Loucy (cell line): ENCODE measurements at regions not wholly inside any gene's neighbourhood (a gene's known extent, or its start where the extent isn't known, plus 50 kb on each side); places are given as distances from the start of the nearest gene placed in this dataset.

Source experiments
- H2AFZ ChIP-seq: fragments of 200-600 bp; sonication (generic); 2 replicates; pipeline ENCODE4 v1.6.0; 2016; ENCODE audit warnings: antibody characterized with exemption, mild to moderate bottlenecking, low read length, moderate library complexity
- H3F3A ChIP-seq: fragments of 200-600 bp; 2 replicates; pipeline ENCODE4 v1.6.0; 2016; ENCODE audit warnings: antibody characterized with exemption, low read depth, mild to moderate bottlenecking
- H3K27me3 ChIP-seq: fragments of 200-600 bp; sonication (generic); 2 replicates; pipeline ENCODE4 v1.6.1; 2014; ENCODE audit warnings: low read length, mild to moderate bottlenecking; ENCODE audit not compliant: insufficient read depth, poor library complexity, severe bottlenecking
- H3K36me3 ChIP-seq: fragments of 200-600 bp; sonication (generic); 2 replicates; pipeline ENCODE4 v1.6.1; 2016; ENCODE audit warnings: low read length; ENCODE audit not compliant: insufficient read depth
- H3K4me1 ChIP-seq: fragments of 200-600 bp; sonication (generic); 2 replicates; pipeline ENCODE4 v1.5.1; 2014; ENCODE audit warnings: low read length, mild to moderate bottlenecking; ENCODE audit not compliant: insufficient read depth, poor library complexity, severe bottlenecking
- H3K4me2 ChIP-seq: fragments of 200-600 bp; sonication (generic); 2 replicates; pipeline ENCODE4 v1.6.0; 2014; ENCODE audit warnings: antibody characterized with exemption, low read length, low read depth, mild to moderate bottlenecking; ENCODE audit not compliant: poor library complexity, severe bottlenecking
- H3K4me3 ChIP-seq: fragments of 200-600 bp; sonication (generic); 2 replicates; pipeline ENCODE4 v1.5.1; 2014; ENCODE audit warnings: low read length, mild to moderate bottlenecking, mixed read lengths; ENCODE audit not compliant: poor library complexity, severe bottlenecking
- H3K79me2 ChIP-seq: fragments of 200-600 bp; sonication (generic); 2 replicates; pipeline ENCODE4 v1.6.1; 2014; ENCODE audit warnings: low read length; ENCODE audit not compliant: insufficient read depth
- H3K9ac ChIP-seq: fragments of 200-600 bp; sonication (generic); 2 replicates; pipeline ENCODE4 v1.6.0; 2014; ENCODE audit warnings: mild to moderate bottlenecking, low read depth, low read length, moderate library complexity; ENCODE audit not compliant: poor library complexity, severe bottlenecking
- H3K9me2 ChIP-seq: fragments of 200-600 bp; sonication (generic); replicated peaks from 2 replicates; pipeline ENCODE4 v1.6.1; 2016; ENCODE audit warnings: low read depth, low read length, mixed read lengths
- H3K9me3 ChIP-seq: fragments of 200-600 bp; sonication (generic); 2 replicates; pipeline ENCODE4 v1.6.1; 2014; ENCODE audit warnings: mild to moderate bottlenecking, antibody characterized with exemption, low read length, low read depth; ENCODE audit not compliant: insufficient read depth
- H4K20me1 ChIP-seq: fragments of 200-600 bp; sonication (generic); 2 replicates; pipeline ENCODE4 v1.6.0; 2014; ENCODE audit warnings: antibody characterized with exemption, low read length, mild to moderate bottlenecking; ENCODE audit not compliant: insufficient read depth, poor library complexity, severe bottlenecking
- CTCF ChIP-seq: fragments of 200-600 bp; sonication (generic); conservative IDR thresholded peaks from 2 replicates; pipeline ENCODE4 v1.5.1; 2014; ENCODE audit warnings: mild to moderate bottlenecking, antibody characterized with exemption, low read length
- EZH2phosphoT487 ChIP-seq: fragments of 200-600 bp; IDR thresholded peaks from 2 replicates; pipeline ENCODE4 v1.6.1; 2018; ENCODE audit warnings: antibody characterized with exemption, mild to moderate bottlenecking, moderate library complexity, borderline replicate concordance

GRCh38 chr18:56038171-56039030 lies 450.4 kb upstream of the TCF4 start:
- H4K20me1 ChIP-seq, result no peaks in the 10 kb centered on the region
- no peak for TF ChIP-seq EZH2phosphoT487
- TF ChIP-seq CTCF, result no peak
- no peak overlapping the region for H3K4me2 ChIP-seq

GRCh38 chr18:56036741-56037140 lies 448.7 kb upstream of the TCF4 start:
- no peaks in the 10 kb centered on the region for H3K79me2 ChIP-seq
- no peaks in the 10 kb centered on the region for H4K20me1 ChIP-seq
- no peaks in the 10 kb centered on the region for H3F3A ChIP-seq
- TF ChIP-seq CTCF (no peak), EZH2phosphoT487 (no peak)
- no peak overlapping the region for H3K4me2 ChIP-seq
- no peaks in the 10 kb centered on the region for H3K9me2 ChIP-seq
- H3K4me3 ChIP-seq, result no peak overlapping the region
- H3K27me3 ChIP-seq, result no peaks in the 10 kb centered on the region
- H3K9ac ChIP-seq, result no peak overlapping the region
- H2AFZ ChIP-seq, result no peak overlapping the region
- H3K36me3 ChIP-seq, result no peaks in the 10 kb centered on the region
- H3K4me1 ChIP-seq, result no peaks in the 10 kb centered on the region
- H3K9me3 ChIP-seq, result no peaks in the 10 kb centered on the region

More at GRCh38 chr18:56038171-56039030, 450.4 kb upstream of the TCF4 start:
- Histone ChIP-seq H2AFZ (no peak overlapping the region), H3K79me2 (no peaks in the 10 kb centered on the region), H3K9me2 (no peaks in the 10 kb centered on the region), H3K9ac (no peak overlapping the region), H3K4me3 (no peak overlapping the region), H3K9me3 (no peaks in the 10 kb centered on the region), H3K4me1 (no peaks in the 10 kb centered on the region), H3K27me3 (no peaks in the 10 kb centered on the region), H3F3A (no peaks in the 10 kb centered on the region), H3K36me3 (no peaks in the 10 kb centered on the region)

- no peaks in the 10 kb centered on the region for H3K36me3 ChIP-seq
- no peaks in the 10 kb centered on the region for H3F3A ChIP-seq
- TF ChIP-seq EZH2phosphoT487 (no peak), CTCF (no peak)
- no peaks in the 10 kb centered on the region for H4K20me1 ChIP-seq
- no peak overlapping the region for H3K9ac ChIP-seq
- H3K4me1 ChIP-seq, result no peaks in the 10 kb centered on the region
- no peak overlapping the region for H3K4me3 ChIP-seq
- H3K27me3 ChIP-seq, result no peaks in the 10 kb centered on the region
- H3K4me2 ChIP-seq, result no peak overlapping the region
- H3K9me3 ChIP-seq, result no peaks in the 10 kb centered on the region
- no peaks in the 10 kb centered on the region for H3K79me2 ChIP-seq
- H2AFZ ChIP-seq, result no peak overlapping the region
- H3K9me2 ChIP-seq, result no peaks in the 10 kb centered on the region
These were observed 447.6 kb upstream of the TCF4 start for GRCh38 chr18:56035546-56035945.
